ENCODE measurements at regions not wholly inside any gene's neighbourhood (a gene's known extent, or its start where the extent isn't known, plus 50 kb on each side); places are given as distances from the start of the nearest gene placed in this dataset.

DNA sequence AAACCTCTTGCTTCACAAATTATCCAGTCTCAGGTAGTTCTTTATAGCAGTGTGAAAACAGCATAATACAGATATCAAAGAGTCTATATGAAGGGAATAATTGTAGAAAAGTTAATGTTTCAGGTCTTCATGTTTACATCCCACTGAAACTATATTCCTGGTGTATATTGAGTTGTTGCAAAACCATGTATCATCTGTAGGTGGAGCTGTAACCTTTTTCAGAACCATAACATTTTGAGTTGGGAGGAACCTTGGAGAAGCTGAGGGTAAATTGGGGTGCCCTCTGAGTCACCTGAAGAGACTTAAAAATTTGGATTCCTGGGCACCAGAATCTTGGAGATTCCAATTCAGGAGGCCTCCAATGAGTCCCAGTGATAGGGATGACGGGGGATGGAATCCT is 51.9 kb upstream of the TAPT1 start:
- TF ChIP-seq, protein P1, sequence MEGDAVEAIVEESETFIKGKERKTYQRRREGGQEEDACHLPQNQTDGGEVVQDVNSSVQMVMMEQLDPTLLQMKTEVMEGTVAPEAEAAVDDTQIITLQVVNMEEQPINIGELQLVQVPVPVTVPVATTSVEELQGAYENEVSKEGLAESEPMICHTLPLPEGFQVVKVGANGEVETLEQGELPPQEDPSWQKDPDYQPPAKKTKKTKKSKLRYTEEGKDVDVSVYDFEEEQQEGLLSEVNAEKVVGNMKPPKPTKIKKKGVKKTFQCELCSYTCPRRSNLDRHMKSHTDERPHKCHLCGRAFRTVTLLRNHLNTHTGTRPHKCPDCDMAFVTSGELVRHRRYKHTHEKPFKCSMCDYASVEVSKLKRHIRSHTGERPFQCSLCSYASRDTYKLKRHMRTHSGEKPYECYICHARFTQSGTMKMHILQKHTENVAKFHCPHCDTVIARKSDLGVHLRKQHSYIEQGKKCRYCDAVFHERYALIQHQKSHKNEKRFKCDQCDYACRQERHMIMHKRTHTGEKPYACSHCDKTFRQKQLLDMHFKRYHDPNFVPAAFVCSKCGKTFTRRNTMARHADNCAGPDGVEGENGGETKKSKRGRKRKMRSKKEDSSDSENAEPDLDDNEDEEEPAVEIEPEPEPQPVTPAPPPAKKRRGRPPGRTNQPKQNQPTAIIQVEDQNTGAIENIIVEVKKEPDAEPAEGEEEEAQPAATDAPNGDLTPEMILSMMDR (IDR thresholded peaks at IDR 0.05) = no peak
- TF ChIP-seq EP300 (IDR thresholded peaks at IDR 0.05) = no peak
- TF ChIP-seq POLR2AphosphoS5 (IDR thresholded peaks at IDR 0.05) = no peak
- TF ChIP-seq POLR2A (IDR thresholded peaks at IDR 0.05) = no peak
